Skeletal muscle cell (primary cell): ENCODE measurements at regions not wholly inside any gene's neighbourhood (a gene's known extent, or its start where the extent isn't known, plus 50 kb on each side); places are given as distances from the start of the nearest gene placed in this dataset.

Experiments used
- DNase-seq: peaks from one replicate; pipeline ENCODE4 v3.0.0-alpha.2; 2010; ENCODE audit warnings: low read depth
- H3K4me3 ChIP-seq: 2 replicates; pipeline ENCODE4 v1.5.1; 2011; ENCODE audit warnings: low read depth, mild to moderate bottlenecking, control low read depth, low read length, moderate library complexity

- no peak overlapping the region for H3K4me3 ChIP-seq
- no peak for DNase-seq
Measured at GRCh38 chr5:155954701-155955445, 372.1 kb upstream of the SGCD start.

GRCh38 chr5:155957884-155958283 is 369.1 kb upstream of the SGCD start:
- DNase-seq: no peak
- H3K4me3 ChIP-seq: no peak overlapping the region

- no peak overlapping the region for H3K4me3 ChIP-seq
- DNase-seq: no peak
Measured at GRCh38 chr5:155959082-155959481, 367.9 kb upstream of the SGCD start.

GRCh38 chr5:155960177-155960576 is 366.8 kb upstream of the SGCD start:
- no peak overlapping the region for H3K4me3 ChIP-seq
- DNase-seq: no peak

- DNase-seq: no peak
- H3K4me3 ChIP-seq: no peak overlapping the region
Measured at GRCh38 chr5:155969537-155969936, 357.4 kb upstream of the SGCD start.

- DNase-seq: no peak
- H3K4me3 ChIP-seq: no peak overlapping the region
Measured at GRCh38 chr5:155974369-155974768, 352.6 kb upstream of the SGCD start.

GRCh38 chr5:155978850-155979249 is 348.1 kb upstream of the SGCD start:
- H3K4me3 ChIP-seq: no peak overlapping the region
- no peak for DNase-seq

- no peak overlapping the region for H3K4me3 ChIP-seq
- DNase-seq: no peak
Measured at GRCh38 chr5:155982354-155982753, 344.6 kb upstream of the SGCD start.

GRCh38 chr5:155983954-155984353 is 343.0 kb upstream of the SGCD start:
- no peak overlapping the region for H3K4me3 ChIP-seq
- no peak for DNase-seq

- H3K4me3 ChIP-seq: no peak overlapping the region
- DNase-seq: no peak
Measured at GRCh38 chr5:155987265-155987810, 339.6 kb upstream of the SGCD start.

- no peak overlapping the region for H3K4me3 ChIP-seq
- no peak for DNase-seq
Measured at GRCh38 chr5:155989879-155990278, 337.1 kb upstream of the SGCD start.

- no peak overlapping the region for H3K4me3 ChIP-seq
- no peak for DNase-seq
Measured at GRCh38 chr5:155996123-155996522, 330.8 kb upstream of the SGCD start.

GRCh38 chr5:155998257-155998656 is 328.7 kb upstream of the SGCD start:
- no peak for DNase-seq
- no peak overlapping the region for H3K4me3 ChIP-seq

GRCh38 chr5:156000115-156000514 is 326.8 kb upstream of the SGCD start:
- H3K4me3 ChIP-seq: no peak overlapping the region
- DNase-seq: no peak

GRCh38 chr5:156004754-156005153 is 322.2 kb upstream of the SGCD start:
- no peak overlapping the region for H3K4me3 ChIP-seq
- no peak for DNase-seq

GRCh38 chr5:156006026-156006647 is 320.8 kb upstream of the SGCD start:
- no peak overlapping the region for H3K4me3 ChIP-seq
- no peak for DNase-seq

- DNase-seq: no peak
- H3K4me3 ChIP-seq: no peak overlapping the region
Measured at GRCh38 chr5:156008844-156009243, 318.1 kb upstream of the SGCD start.

GRCh38 chr5:156009583-156009982 is 317.4 kb upstream of the SGCD start:
- no peak overlapping the region for H3K4me3 ChIP-seq
- no peak for DNase-seq

- no peak overlapping the region for H3K4me3 ChIP-seq
- no peak for DNase-seq
Measured at GRCh38 chr5:156015137-156015536, 311.8 kb upstream of the SGCD start.

GRCh38 chr5:156019130-156019529 is 307.8 kb upstream of the SGCD start:
- H3K4me3 ChIP-seq: no peak overlapping the region
- DNase-seq: no peak

GRCh38 chr5:156019571-156020180 is 307.3 kb upstream of the SGCD start:
- DNase-seq: no peak
- H3K4me3 ChIP-seq: no peak overlapping the region
